NOMO-1 (cell line): ENCODE measurements at regions not wholly inside any gene's neighbourhood (a gene's known extent, or its start where the extent isn't known, plus 50 kb on each side); places are given as distances from the start of the nearest gene placed in this dataset.

Experiments used
- DNase-seq, 2 experiments: peaks; one replicate each; lab custom pipeline; 2025; ENCODE audit not compliant: unreplicated experiment in 2 of 2; lab: John Stamatoyannopoulos, UW

GRCh38 chr5:57831090-57831489 lies 348.5 kb upstream of the ACTBL2 start:
- no peak for DNase-seq

- DNase-seq, result no peak
These were observed 345.6 kb upstream of the ACTBL2 start for GRCh38 chr5:57828221-57828620.

GRCh38 chr5:57825031-57825686 lies 342.5 kb upstream of the ACTBL2 start:
- no peak for DNase-seq

GRCh38 chr5:57824623-57825022 lies 342.0 kb upstream of the ACTBL2 start:
- no peak for DNase-seq

GRCh38 chr5:57824047-57824446 lies 341.4 kb upstream of the ACTBL2 start:
- no peak for DNase-seq

GRCh38 chr5:57822651-57823050 lies 340.0 kb upstream of the ACTBL2 start:
- no peak for DNase-seq

GRCh38 chr5:57818397-57818796 lies 335.8 kb upstream of the ACTBL2 start:
- no peak for DNase-seq

GRCh38 chr5:57817924-57818323 lies 335.3 kb upstream of the ACTBL2 start:
- DNase-seq, result no peak

- no peak for DNase-seq
These were observed 334.4 kb upstream of the ACTBL2 start for GRCh38 chr5:57817001-57817453.

- DNase-seq, result no peak
These were observed 333.5 kb upstream of the ACTBL2 start for GRCh38 chr5:57816108-57816507.

GRCh38 chr5:57805732-57806131 lies 323.1 kb upstream of the ACTBL2 start:
- no peak for DNase-seq

GRCh38 chr5:57805170-57805569 lies 322.6 kb upstream of the ACTBL2 start:
- no peak for DNase-seq

- no peak for DNase-seq
These were observed 321.9 kb upstream of the ACTBL2 start for GRCh38 chr5:57804505-57804904.

GRCh38 chr5:57804007-57804444 lies 321.4 kb upstream of the ACTBL2 start:
- DNase-seq, result no peak

- DNase-seq, result no peak
These were observed 319.5 kb upstream of the ACTBL2 start for GRCh38 chr5:57802131-57802530.

GRCh38 chr5:57795203-57795602 lies 312.6 kb upstream of the ACTBL2 start:
- DNase-seq, result no peak

GRCh38 chr5:57791875-57792274 lies 309.3 kb upstream of the ACTBL2 start:
- DNase-seq, result no peak

GRCh38 chr5:57785946-57786345 lies 303.3 kb upstream of the ACTBL2 start:
- DNase-seq, result no peak

- DNase-seq, result no peak
These were observed 301.5 kb upstream of the ACTBL2 start for GRCh38 chr5:57784121-57784520.

GRCh38 chr5:57783693-57784092 lies 301.1 kb upstream of the ACTBL2 start:
- DNase-seq, result no peak

- no peak for DNase-seq
These were observed 298.3 kb upstream of the ACTBL2 start for GRCh38 chr5:57780961-57781325.

- no peak for DNase-seq
These were observed 297.8 kb upstream of the ACTBL2 start for GRCh38 chr5:57780306-57780960.
